OCI-LY1 (cell line): ENCODE measurements at regions not wholly inside any gene's neighbourhood (a gene's known extent, or its start where the extent isn't known, plus 50 kb on each side); places are given as distances from the start of the nearest gene placed in this dataset.

ENCODE experiments used
- H2AFZ ChIP-seq: fragments of 200-600 bp; sonication (generic), shearing (Covaris generic); 2 replicates; pipeline ENCODE4 v1.6.0; 2014; ENCODE audit warnings: antibody characterized with exemption, mild to moderate bottlenecking, low read length
- H3F3A ChIP-seq: fragments of 200-600 bp; sonication (generic), shearing (Covaris generic); 2 replicates; pipeline ENCODE4 v1.6.0; 2014; ENCODE audit warnings: mild to moderate bottlenecking, antibody characterized with exemption, low read length, moderate library complexity; ENCODE audit not compliant: insufficient read depth
- H3K27ac ChIP-seq: fragments of 200-600 bp; sonication (generic); 2 replicates; pipeline ENCODE4 v1.5.1; 2014; ENCODE audit warnings: low read length, mixed run types, mild to moderate bottlenecking, low read depth; ENCODE audit not compliant: poor library complexity, severe bottlenecking
- H3K27me3 ChIP-seq: fragments of 200-600 bp; sonication (generic); 2 replicates; pipeline ENCODE4 v1.6.0; 2014; ENCODE audit warnings: antibody characterized with exemption, mild to moderate bottlenecking, low read length, moderate library complexity; ENCODE audit not compliant: insufficient read depth
- H3K36me3 ChIP-seq: fragments of 200-600 bp; sonication (generic); 2 replicates; pipeline ENCODE4 v1.6.1; 2014; ENCODE audit warnings: mild to moderate bottlenecking, antibody characterized with exemption, low read length, moderate library complexity, mixed read lengths; ENCODE audit not compliant: insufficient read depth
- H3K4me1 ChIP-seq: fragments of 200-600 bp; sonication (generic); 2 replicates; pipeline ENCODE4 v1.5.1; 2014; ENCODE audit warnings: mild to moderate bottlenecking, low read length, moderate library complexity; ENCODE audit not compliant: insufficient read depth, severe bottlenecking
- H3K4me2 ChIP-seq: fragments of 200-600 bp; sonication (generic), shearing (Covaris generic); 2 replicates; pipeline ENCODE4 v1.6.1; 2014; ENCODE audit warnings: low read length
- H3K4me3 ChIP-seq: fragments of 200-600 bp; sonication (generic); 2 replicates; pipeline ENCODE4 v1.5.1; 2014; ENCODE audit warnings: low read length, low read depth, mild to moderate bottlenecking, mixed read lengths; ENCODE audit not compliant: poor library complexity, severe bottlenecking
- H3K79me2 ChIP-seq: fragments of 200-600 bp; shearing (Covaris generic); 2 replicates; pipeline ENCODE4 v1.6.1; 2016; ENCODE audit warnings: mixed run types, low read length, mixed read lengths; ENCODE audit not compliant: insufficient read depth
- H3K9ac ChIP-seq: fragments of 200-600 bp; sonication (generic), shearing (Covaris generic); 2 replicates; pipeline ENCODE4 v1.6.1; 2014; ENCODE audit warnings: mild to moderate bottlenecking, low read length, mixed read lengths
- H3K9me2 ChIP-seq: fragments of 200-600 bp; sonication (generic), shearing (Covaris generic); 2 replicates; pipeline ENCODE4 v1.6.1; 2014; ENCODE audit warnings: low read depth, mild to moderate bottlenecking, low read length, mixed read lengths
- H3K9me3 ChIP-seq: fragments of 200-600 bp; shearing (Covaris generic); 2 replicates; pipeline ENCODE4 v1.6.1; 2014; ENCODE audit warnings: low read length, mixed read lengths
- H4K20me1 ChIP-seq: fragments of 200-600 bp; sonication (generic), shearing (Covaris generic); 2 replicates; pipeline ENCODE4 v1.6.0; 2016; ENCODE audit warnings: mild to moderate bottlenecking, low read length; ENCODE audit not compliant: insufficient read depth
- CTCF ChIP-seq: fragments of 200-600 bp; sonication (generic), shearing (Covaris generic); IDR thresholded peaks from 2 replicates; pipeline ENCODE4 v1.5.1; 2017; ENCODE audit warnings: mild to moderate bottlenecking, antibody characterized with exemption, low read length, moderate library complexity, mixed read lengths
- EZH2 ChIP-seq: fragments of 200-600 bp; sonication (generic), shearing (Covaris generic); IDR thresholded peaks from 2 replicates; pipeline ENCODE4 v1.8.0; 2017; ENCODE audit warnings: borderline replicate concordance, mixed run types, mild to moderate bottlenecking, antibody characterized with exemption, low read length, moderate library complexity, mixed read lengths

- no peaks in the 10 kb centered on the region for H3K79me2 ChIP-seq
- H3K27ac ChIP-seq = no peak overlapping the region
- no peaks in the 10 kb centered on the region for H3K36me3 ChIP-seq
- no peaks in the 10 kb centered on the region for H3F3A ChIP-seq
- H3K4me1 ChIP-seq = no peaks in the 10 kb centered on the region
- H3K4me3 ChIP-seq = no peak overlapping the region
- no peaks in the 10 kb centered on the region for H3K27me3 ChIP-seq
- H2AFZ ChIP-seq = no peak overlapping the region
- TF ChIP-seq CTCF = no peak
- no peak for TF ChIP-seq EZH2
- no peaks in the 10 kb centered on the region for H3K9me3 ChIP-seq
- no peak overlapping the region for H3K9ac ChIP-seq
- no peaks in the 10 kb centered on the region for H3K9me2 ChIP-seq
- H4K20me1 ChIP-seq = no peaks in the 10 kb centered on the region
- no peak overlapping the region for H3K4me2 ChIP-seq
These were observed 121.3 kb upstream of the IPO9 start for GRCh38 chr1:201707656-201708055.

GRCh38 chr1:201708085-201708512 is 120.9 kb upstream of the IPO9 start:
- H3F3A ChIP-seq = no peaks in the 10 kb centered on the region
- no peak overlapping the region for H3K27ac ChIP-seq
- no peak overlapping the region for H3K9ac ChIP-seq
- no peaks in the 10 kb centered on the region for H3K36me3 ChIP-seq
- H3K9me3 ChIP-seq = no peaks in the 10 kb centered on the region
- no peaks in the 10 kb centered on the region for H3K9me2 ChIP-seq
- no peaks in the 10 kb centered on the region for H3K27me3 ChIP-seq
- TF ChIP-seq CTCF = no peak
- no peak for TF ChIP-seq EZH2
- H3K79me2 ChIP-seq = no peaks in the 10 kb centered on the region
- H3K4me3 ChIP-seq = no peak overlapping the region
- H2AFZ ChIP-seq = no peak overlapping the region
- no peak overlapping the region for H3K4me2 ChIP-seq
- H4K20me1 ChIP-seq = no peaks in the 10 kb centered on the region
- H3K4me1 ChIP-seq = no peaks in the 10 kb centered on the region

GRCh38 chr1:201708691-201709090 is 120.3 kb upstream of the IPO9 start:
- no peak for TF ChIP-seq CTCF
- no peak for TF ChIP-seq EZH2
- Histone ChIP-seq H3K9me2 (no peaks in the 10 kb centered on the region), H3K36me3 (no peaks in the 10 kb centered on the region), H3K27ac (no peak overlapping the region), H2AFZ (no peak overlapping the region), H3F3A (no peaks in the 10 kb centered on the region), H3K9me3 (no peaks in the 10 kb centered on the region), H3K4me2 (no peak overlapping the region), H3K9ac (no peak overlapping the region), H3K4me1 (no peaks in the 10 kb centered on the region), H3K4me3 (no peak overlapping the region), H3K79me2 (no peaks in the 10 kb centered on the region), H3K27me3 (no peaks in the 10 kb centered on the region), H4K20me1 (no peaks in the 10 kb centered on the region)
